HepG2 (cell line): ENCODE measurements at regions not wholly inside any gene's neighbourhood (a gene's known extent, or its start where the extent isn't known, plus 50 kb on each side); places are given as distances from the start of the nearest gene placed in this dataset.

Experiments used
- ATAC-seq: fragments of 200-7000 bp; cut with Tn5 transposase; 3 replicates; pipeline ENCODE4 v1.9.1; 2020; ENCODE audit warnings: mild to moderate bottlenecking, moderate library complexity
- BruUV-seq: library from RNA; stranded (reverse); fragments of 400-500 nt; replicated peaks from 2 replicates; lab custom pipeline; 2021; lab: Mats Ljungman, UMichigan
- CTCF ChIA-PET: fragments of 300-600 bp; formaldehyde crosslinking; extraction: SDS; loops from one replicate; lab custom pipeline; 2021; ENCODE audit warnings: low total read pairs, inconsistent platforms, low intra/inter-chr PET ratio; lab: Yijun Ruan, JAX
- POLR2A ChIA-PET: fragments of 350-600 bp; sonication (Branson Sonifier 250); formaldehyde crosslinking; loops from one replicate; lab custom pipeline; 2020; ENCODE audit warnings: antibody characterized with exemption, inconsistent platforms; lab: Yijun Ruan, JAX
- DNase-seq: peaks from one replicate; pipeline ENCODE4 v3.0.0-alpha.2; 2015; ENCODE audit warnings: low spot score
- FAIRE-seq: peaks from 3 replicates; lab custom pipeline; 2011; peaks lifted over from hg19 to GRCh38; lab: Jason Lieb, UNC
- H2AFZ ChIP-seq: one replicate; pipeline ENCODE4 v1.6.1; 2011; ENCODE audit warnings: low read length, inconsistent platforms
- H3K27ac ChIP-seq: fragments of 300-600 bp; 3 replicates; pipeline ENCODE4 v1.8.0; 2011; ENCODE audit warnings: mixed run types, mild to moderate bottlenecking, mixed read lengths, low read length, inconsistent platforms; ENCODE audit not compliant: insufficient read depth; ENCODE audit errors: extremely low read length
- H3K27me3 ChIP-seq, 2 experiments: fragments of 200-600 bp in 1 of 2; 2 replicates in 1 of 2; 3 replicates in 1 of 2; pipeline versions ENCODE4 v1.6.0 to v1.8.0; 2011; ENCODE audit warnings: low read length in 2 of 2, mild to moderate bottlenecking in 2 of 2, moderate library complexity in 2 of 2, inconsistent platforms in 1 of 2; ENCODE audit not compliant: insufficient read depth in 2 of 2, control insufficient read depth in 1 of 2
- H3K36me3 ChIP-seq, 2 experiments: fragments of 200-600 bp in 1 of 2; replicated peaks in 1 of 2; 2 replicates in 1 of 2; 3 replicates in 1 of 2; pipeline versions ENCODE4 v1.5.1 to v1.8.0; 2011; ENCODE audit warnings: low read length in 2 of 2, inconsistent platforms in 1 of 2; ENCODE audit not compliant: insufficient read depth in 2 of 2, control insufficient read depth in 1 of 2
- H3K4me1 ChIP-seq: 2 replicates; pipeline ENCODE4 v1.5.1; 2012; ENCODE audit warnings: low read length, inconsistent platforms; ENCODE audit not compliant: insufficient read depth
- H3K4me2 ChIP-seq: 2 replicates; pipeline ENCODE4 v1.6.0; 2011; ENCODE audit warnings: low read depth, low read length, inconsistent platforms
- H3K4me3 ChIP-seq, 3 experiments: fragments of 200-600 bp in 1 of 3; sonication (generic), shearing (Covaris generic) in 1 of 3; replicated peaks in 1 of 3; 2 replicates each; pipeline ENCODE4 v1.5.1; 2011 to 2016; ENCODE audit warnings: low read length in 3 of 3, inconsistent platforms in 2 of 3, low read depth in 2 of 3, mild to moderate bottlenecking in 2 of 3, control low read depth in 1 of 3, mixed read lengths in 1 of 3; ENCODE audit not compliant: insufficient read depth in 1 of 3
- H3K79me2 ChIP-seq: one replicate; pipeline ENCODE4 v1.6.1; 2011; ENCODE audit warnings: low read length, inconsistent platforms; ENCODE audit not compliant: insufficient read depth
- H3K9ac ChIP-seq: 2 replicates; pipeline ENCODE4 v1.6.0; 2011; ENCODE audit warnings: mild to moderate bottlenecking, low read depth, low read length, inconsistent platforms; ENCODE audit not compliant: insufficient read depth
- H3K9me3 ChIP-seq: 2 replicates; pipeline ENCODE4 v1.5.1; 2012; ENCODE audit warnings: mild to moderate bottlenecking, low read length
- H4K20me1 ChIP-seq: 2 replicates; pipeline ENCODE4 v1.6.0; 2011; ENCODE audit warnings: inconsistent platforms, mild to moderate bottlenecking, low read length, moderate library complexity; ENCODE audit not compliant: insufficient read depth
- AKAP8 ChIP-seq: sonication (generic); formaldehyde crosslinking; IDR thresholded peaks from 2 replicates; pipeline ENCODE4 v1.5.1; 2020; ENCODE audit warnings: mild to moderate bottlenecking, missing genetic modification reagents
- ETV5 ChIP-seq: IDR thresholded peaks from 2 replicates; pipeline ENCODE4 v1.6.1; 2018; ENCODE audit warnings: missing biosample characterization, missing genetic modification reagents, inconsistent platforms, borderline replicate concordance
- ONECUT2 ChIP-seq: sonication (generic); formaldehyde crosslinking; IDR thresholded peaks from 2 replicates; pipeline ENCODE4 v1.4.0; 2020; ENCODE audit warnings: missing genetic modification reagents
- XRCC5 ChIP-seq: fragments of 200-400 bp; formaldehyde crosslinking; optimal IDR thresholded peaks from 2 replicates; pipeline ENCODE3; 2017; ENCODE audit warnings: mild to moderate bottlenecking, low read length
- ZNF44 ChIP-seq: sonication (generic); formaldehyde crosslinking; IDR thresholded peaks from 2 replicates; pipeline ENCODE4 v1.5.1; 2020; ENCODE audit warnings: mild to moderate bottlenecking, missing genetic modification reagents
- WGBS: methylation state at CpG from one replicate; pipeline ENCODE4 v1.1.6; 2017; ENCODE audit warnings: low lambda C conversion rate; 5-methylcytosine and 5-hydroxymethylcytosine counted together
- in situ Hi-C: cut with HindIII; loops from 2 replicates; pipeline ENCODE4 v1.10.0; 2017; ENCODE audit warnings: low pct_unique_long_range_greater_than_20kb; ENCODE audit not compliant: extremely low pct_ligation_motif_present
- intact Hi-C: fragments of 100-400 bp; cut with micrococcal nuclease; formaldehyde crosslinking; loops from one replicate; pipeline ENCODE4 v1.10.0; 2022; ENCODE audit not compliant: unreplicated experiment
- TF ChIP-seq, protein P1 (sequence below): IDR thresholded peaks from 2 replicates; pipeline ENCODE4 v1.6.1; 2016; ENCODE audit warnings: low read depth, missing genetic modification reagents, missing compliant biosample characterization
- TF ChIP-seq, protein P2 (sequence below): sonication (generic); formaldehyde crosslinking; IDR thresholded peaks from 2 replicates; pipeline ENCODE4 v1.5.0; 2020; ENCODE audit warnings: mild to moderate bottlenecking, missing genetic modification reagents
- TF ChIP-seq, protein P3 (sequence below): sonication (generic); IDR thresholded peaks from 2 replicates; pipeline ENCODE4 v1.6.1; 2016; ENCODE audit warnings: low read depth, borderline replicate concordance

DNA sequence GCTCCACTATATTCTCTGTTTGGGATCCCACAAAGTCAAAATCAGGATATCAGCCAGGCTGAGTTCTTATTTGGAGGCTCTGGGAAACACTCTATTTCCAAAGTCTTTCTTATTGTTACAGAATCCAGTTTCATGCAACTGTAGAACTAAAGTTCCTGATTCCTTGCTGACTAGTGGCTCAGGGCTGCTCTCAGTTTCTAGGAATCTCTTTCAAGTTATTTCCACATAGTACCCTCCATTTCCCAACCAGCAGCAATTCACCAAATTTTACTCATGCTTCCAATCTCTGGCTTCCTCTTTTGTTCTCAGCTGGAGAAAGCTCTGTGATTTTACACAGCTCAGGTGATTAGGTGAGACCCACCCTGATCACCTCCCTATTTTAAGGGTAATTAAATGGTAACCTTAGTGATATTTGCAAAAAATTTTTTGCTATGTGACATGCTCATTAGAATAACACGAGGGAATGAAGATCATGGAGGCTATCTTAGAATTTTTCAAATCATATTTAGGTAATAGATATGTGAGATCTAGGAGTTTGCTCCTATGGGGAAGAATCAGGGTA lies 794.9 kb upstream of the ARRDC3 start:
- H3K4me3 ChIP-seq: no peak overlapping the region
- no peaks in the 10 kb centered on the region for H4K20me1 ChIP-seq
- in situ Hi-C loops (no loop called here), intact Hi-C loops (no loop called here)
- 0% methylated on average over 1 of the region's 1 CpG for WGBS
- no peak overlapping the region for H3K9ac ChIP-seq
- no peaks in the 10 kb centered on the region for H3K4me1 ChIP-seq
- TF ChIP-seq, protein P1, sequence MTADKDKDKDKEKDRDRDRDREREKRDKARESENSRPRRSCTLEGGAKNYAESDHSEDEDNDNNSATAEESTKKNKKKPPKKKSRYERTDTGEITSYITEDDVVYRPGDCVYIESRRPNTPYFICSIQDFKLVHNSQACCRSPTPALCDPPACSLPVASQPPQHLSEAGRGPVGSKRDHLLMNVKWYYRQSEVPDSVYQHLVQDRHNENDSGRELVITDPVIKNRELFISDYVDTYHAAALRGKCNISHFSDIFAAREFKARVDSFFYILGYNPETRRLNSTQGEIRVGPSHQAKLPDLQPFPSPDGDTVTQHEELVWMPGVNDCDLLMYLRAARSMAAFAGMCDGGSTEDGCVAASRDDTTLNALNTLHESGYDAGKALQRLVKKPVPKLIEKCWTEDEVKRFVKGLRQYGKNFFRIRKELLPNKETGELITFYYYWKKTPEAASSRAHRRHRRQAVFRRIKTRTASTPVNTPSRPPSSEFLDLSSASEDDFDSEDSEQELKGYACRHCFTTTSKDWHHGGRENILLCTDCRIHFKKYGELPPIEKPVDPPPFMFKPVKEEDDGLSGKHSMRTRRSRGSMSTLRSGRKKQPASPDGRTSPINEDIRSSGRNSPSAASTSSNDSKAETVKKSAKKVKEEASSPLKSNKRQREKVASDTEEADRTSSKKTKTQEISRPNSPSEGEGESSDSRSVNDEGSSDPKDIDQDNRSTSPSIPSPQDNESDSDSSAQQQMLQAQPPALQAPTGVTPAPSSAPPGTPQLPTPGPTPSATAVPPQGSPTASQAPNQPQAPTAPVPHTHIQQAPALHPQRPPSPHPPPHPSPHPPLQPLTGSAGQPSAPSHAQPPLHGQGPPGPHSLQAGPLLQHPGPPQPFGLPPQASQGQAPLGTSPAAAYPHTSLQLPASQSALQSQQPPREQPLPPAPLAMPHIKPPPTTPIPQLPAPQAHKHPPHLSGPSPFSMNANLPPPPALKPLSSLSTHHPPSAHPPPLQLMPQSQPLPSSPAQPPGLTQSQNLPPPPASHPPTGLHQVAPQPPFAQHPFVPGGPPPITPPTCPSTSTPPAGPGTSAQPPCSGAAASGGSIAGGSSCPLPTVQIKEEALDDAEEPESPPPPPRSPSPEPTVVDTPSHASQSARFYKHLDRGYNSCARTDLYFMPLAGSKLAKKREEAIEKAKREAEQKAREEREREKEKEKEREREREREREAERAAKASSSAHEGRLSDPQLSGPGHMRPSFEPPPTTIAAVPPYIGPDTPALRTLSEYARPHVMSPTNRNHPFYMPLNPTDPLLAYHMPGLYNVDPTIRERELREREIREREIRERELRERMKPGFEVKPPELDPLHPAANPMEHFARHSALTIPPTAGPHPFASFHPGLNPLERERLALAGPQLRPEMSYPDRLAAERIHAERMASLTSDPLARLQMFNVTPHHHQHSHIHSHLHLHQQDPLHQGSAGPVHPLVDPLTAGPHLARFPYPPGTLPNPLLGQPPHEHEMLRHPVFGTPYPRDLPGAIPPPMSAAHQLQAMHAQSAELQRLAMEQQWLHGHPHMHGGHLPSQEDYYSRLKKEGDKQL (CRISPR knock-in tag): no peak
- TF ChIP-seq ETV5 (CRISPR knock-in tag): no peak
- TF ChIP-seq AKAP8 (CRISPR knock-in tag): no peak
- TF ChIP-seq ONECUT2 (CRISPR knock-in tag): no peak
- TF ChIP-seq, protein P2, sequence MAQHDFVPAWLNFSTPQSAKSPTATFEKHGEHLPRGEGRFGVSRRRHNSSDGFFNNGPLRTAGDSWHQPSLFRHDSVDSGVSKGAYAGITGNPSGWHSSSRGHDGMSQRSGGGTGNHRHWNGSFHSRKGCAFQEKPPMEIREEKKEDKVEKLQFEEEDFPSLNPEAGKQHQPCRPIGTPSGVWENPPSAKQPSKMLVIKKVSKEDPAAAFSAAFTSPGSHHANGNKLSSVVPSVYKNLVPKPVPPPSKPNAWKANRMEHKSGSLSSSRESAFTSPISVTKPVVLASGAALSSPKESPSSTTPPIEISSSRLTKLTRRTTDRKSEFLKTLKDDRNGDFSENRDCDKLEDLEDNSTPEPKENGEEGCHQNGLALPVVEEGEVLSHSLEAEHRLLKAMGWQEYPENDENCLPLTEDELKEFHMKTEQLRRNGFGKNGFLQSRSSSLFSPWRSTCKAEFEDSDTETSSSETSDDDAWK (CRISPR knock-in tag): no peak
- TF ChIP-seq, protein P3, sequence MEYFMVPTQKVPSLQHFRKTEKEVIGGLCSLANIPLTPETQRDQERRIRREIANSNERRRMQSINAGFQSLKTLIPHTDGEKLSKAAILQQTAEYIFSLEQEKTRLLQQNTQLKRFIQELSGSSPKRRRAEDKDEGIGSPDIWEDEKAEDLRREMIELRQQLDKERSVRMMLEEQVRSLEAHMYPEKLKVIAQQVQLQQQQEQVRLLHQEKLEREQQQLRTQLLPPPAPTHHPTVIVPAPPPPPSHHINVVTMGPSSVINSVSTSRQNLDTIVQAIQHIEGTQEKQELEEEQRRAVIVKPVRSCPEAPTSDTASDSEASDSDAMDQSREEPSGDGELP: no peak
- TF ChIP-seq ZNF44: no peak
- no peak for TF ChIP-seq XRCC5
- TF ChIP-seq, all 625 proteins: peak for 0
- Histone ChIP-seq H3K36me3 (no peaks in the 10 kb centered on the region), H3K9me3 (no peaks in the 10 kb centered on the region), H3K4me2 (no peak overlapping the region), H3K27ac (no peak overlapping the region), H2AFZ (no peak overlapping the region), H3K27me3 (no peaks in the 10 kb centered on the region), H3K79me2 (no peaks in the 10 kb centered on the region)
- no peak for ATAC-seq
- ChIA-PET POLR2A (no interaction called here), CTCF (no interaction called here)
- FAIRE-seq: no peak
- DNase-seq: no peak
- BruUV-seq: no TSS peak
